ES-I3 (cell line): ENCODE measurements at regions not wholly inside any gene's neighbourhood (a gene's known extent, or its start where the extent isn't known, plus 50 kb on each side); places are given as distances from the start of the nearest gene placed in this dataset.

Experiments
- H3K36me3 ChIP-seq: 2 replicates; pipeline ENCODE4 v1.6.1; 2013; ENCODE audit warnings: mild to moderate bottlenecking, low read length, control low read depth, moderate library complexity; ENCODE audit not compliant: insufficient read depth
- H3K4me1 ChIP-seq: 2 replicates; pipeline ENCODE4 v1.6.1; 2013; ENCODE audit warnings: mild to moderate bottlenecking, control low read depth, low read length; ENCODE audit not compliant: insufficient read depth
- H3K9ac ChIP-seq: 2 replicates; pipeline ENCODE4 v1.6.1; 2013; ENCODE audit warnings: low read depth, mild to moderate bottlenecking, low read length, moderate library complexity
- H3K9me3 ChIP-seq: 2 replicates; pipeline ENCODE4 v1.6.1; 2013; ENCODE audit warnings: mild to moderate bottlenecking, low read length, moderate library complexity; ENCODE audit not compliant: control insufficient read depth, insufficient read depth

DNA sequence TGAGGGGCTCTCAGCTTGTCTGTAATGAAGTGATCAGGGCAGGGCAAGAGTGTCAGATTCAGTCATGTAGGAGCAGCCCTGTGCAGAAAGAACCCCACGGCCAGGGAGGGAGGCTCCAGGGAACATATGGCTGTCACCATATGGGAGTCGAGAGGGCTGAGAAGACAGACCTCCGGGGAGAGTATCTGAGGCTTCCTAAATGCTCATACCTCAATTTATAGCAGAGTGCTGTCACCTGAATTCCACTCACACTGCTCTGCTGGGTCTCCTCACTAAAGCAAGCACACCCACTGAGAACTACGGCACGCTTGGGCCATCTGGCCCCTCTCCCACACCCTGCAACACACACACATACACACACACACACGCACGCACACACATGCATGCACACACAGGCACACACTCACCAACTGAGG, 92.3 kb upstream of the TJP1 start:
- Histone ChIP-seq H3K4me1 (peaks cover 34% of the 10 kb centered on the region), H3K9me3 (peaks cover 7% of the 10 kb centered on the region; the same call in 1 of the 2 replicates), H3K9ac (no peak overlapping the region), H3K36me3 (no peaks in the 10 kb centered on the region)

GRCh38 chr15:29913528-29914135, 91.4 kb upstream of the TJP1 start:
- Histone ChIP-seq H3K36me3 (no peaks in the 10 kb centered on the region), H3K9me3 (peaks cover 7% of the 10 kb centered on the region; the same call in 1 of the 2 replicates), H3K9ac (no peak overlapping the region), H3K4me1 (peaks cover 27% of the 10 kb centered on the region)

GRCh38 chr15:29911705-29912104, 89.4 kb upstream of the TJP1 start:
- Histone ChIP-seq H3K9ac (no peak overlapping the region), H3K4me1 (peaks cover 23% of the 10 kb centered on the region), H3K36me3 (no peaks in the 10 kb centered on the region), H3K9me3 (peaks cover 7% of the 10 kb centered on the region; the same call in 1 of the 2 replicates)

- Histone ChIP-seq H3K9me3 (peaks cover 7% of the 10 kb centered on the region; the same call in 1 of the 2 replicates), H3K9ac (no peak overlapping the region), H3K4me1 (peaks cover 23% of the 10 kb centered on the region), H3K36me3 (no peaks in the 10 kb centered on the region)
Measured at GRCh38 chr15:29910068-29910467, 87.8 kb upstream of the TJP1 start.

DNA sequence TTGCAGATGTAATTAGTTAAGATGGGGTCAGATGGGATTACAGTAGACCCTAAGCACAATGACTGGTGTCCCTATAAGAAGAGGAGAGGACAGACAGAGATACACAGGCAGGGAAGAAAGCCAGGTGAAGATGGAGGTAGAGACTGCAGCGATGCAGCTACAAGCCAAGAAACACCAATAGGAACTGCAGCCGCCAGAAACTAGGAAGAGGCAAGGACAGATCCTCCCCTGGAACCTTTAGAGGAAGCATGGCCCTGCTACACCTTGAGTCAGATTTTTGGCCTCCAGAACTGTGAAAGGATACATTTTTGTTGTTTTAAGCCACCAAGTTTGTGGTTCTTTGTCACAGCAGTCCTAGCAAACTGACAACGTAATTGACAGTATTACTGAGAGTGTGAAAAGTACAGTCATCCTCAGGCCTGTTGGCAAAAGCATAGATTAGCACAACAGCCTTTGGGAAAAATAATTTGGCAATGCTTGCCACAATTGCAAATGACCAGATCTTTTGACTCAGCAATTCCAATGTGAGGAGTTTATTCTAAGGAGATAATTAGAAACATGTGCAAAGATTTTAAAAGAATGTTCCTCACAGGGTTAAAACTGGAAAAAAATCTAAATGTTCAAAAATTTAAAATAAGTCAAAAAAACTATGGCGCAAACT, 82.6 kb upstream of the TJP1 start:
- H3K36me3 ChIP-seq, result no peaks in the 10 kb centered on the region
- H3K9ac ChIP-seq, result no peak overlapping the region
- H3K4me1 ChIP-seq, result peaks cover 13% of the 10 kb centered on the region
- no peaks in the 10 kb centered on the region for H3K9me3 ChIP-seq

DNA sequence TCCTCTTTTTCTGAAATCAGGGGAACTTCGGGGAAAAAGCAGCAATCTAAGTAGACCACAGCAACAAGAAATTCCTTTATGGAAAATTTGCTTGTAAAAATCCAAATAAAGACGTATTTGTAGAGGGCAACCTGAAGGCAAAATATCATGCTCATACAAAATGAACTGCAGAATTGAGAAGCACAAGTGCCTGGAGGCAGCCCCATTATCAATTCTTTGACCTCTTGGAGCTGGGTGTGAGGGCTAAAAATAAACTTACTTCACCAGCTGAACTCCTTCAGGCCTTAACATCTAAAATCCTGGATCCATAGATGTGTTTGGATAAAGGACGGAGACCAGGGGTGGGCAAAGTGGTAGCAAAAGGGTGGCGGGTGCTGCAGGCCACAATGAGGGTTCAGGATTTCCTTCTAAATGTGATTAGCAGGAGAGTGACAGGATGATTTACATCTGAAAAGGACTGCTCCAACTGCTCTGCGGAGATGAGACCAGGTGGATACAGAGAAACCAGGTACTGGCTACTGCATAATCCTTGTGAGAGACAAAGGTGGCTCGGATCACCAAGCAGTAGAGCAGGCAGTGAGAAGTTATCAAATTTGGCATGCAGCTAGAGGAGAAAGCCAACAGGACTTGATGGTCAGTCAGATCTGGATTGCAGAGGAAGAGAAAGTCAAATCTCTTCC, 81.7 kb upstream of the TJP1 start:
- Histone ChIP-seq H3K9me3 (no peaks in the 10 kb centered on the region), H3K36me3 (no peaks in the 10 kb centered on the region), H3K9ac (no peak overlapping the region), H3K4me1 (peaks cover 13% of the 10 kb centered on the region)

- no peaks in the 10 kb centered on the region for H3K36me3 ChIP-seq
- peaks cover under 1% of the 10 kb centered on the region; the same call in 1 of the 2 replicates for H3K9me3 ChIP-seq
- H3K4me1 ChIP-seq, result peaks cover 13% of the 10 kb centered on the region
- H3K9ac ChIP-seq, result no peak overlapping the region
Measured at GRCh38 chr15:29903028-29903427, 80.8 kb upstream of the TJP1 start.

GRCh38 chr15:29900237-29901189, 78.2 kb upstream of the TJP1 start:
- Histone ChIP-seq H3K9ac (no peak overlapping the region), H3K9me3 (peaks cover 14% of the 10 kb centered on the region), H3K36me3 (no peaks in the 10 kb centered on the region; the same call in 1 of the 2 replicates), H3K4me1 (peaks cover 13% of the 10 kb centered on the region)

DNA sequence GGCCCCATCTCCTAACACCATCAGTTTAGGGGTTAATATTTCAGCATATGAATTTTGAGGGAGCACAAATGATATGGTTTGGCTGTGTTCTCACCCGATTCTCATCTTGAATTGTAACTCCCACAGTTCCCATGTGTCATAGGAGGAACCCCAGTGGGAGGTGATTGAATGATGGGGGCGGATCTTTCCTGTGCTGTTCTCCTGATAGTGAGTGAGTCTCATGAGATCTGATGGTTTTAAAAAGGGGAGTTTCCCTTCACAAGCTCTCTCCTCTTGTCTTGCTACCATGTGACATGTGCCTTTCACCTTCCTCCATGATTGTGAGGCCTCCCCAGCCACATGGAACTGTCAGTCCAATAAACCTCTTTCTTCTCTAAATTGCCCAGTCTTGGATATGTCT, 73.8 kb upstream of the TJP1 start:
- Histone ChIP-seq H3K9ac (no peak overlapping the region), H3K9me3 (peaks cover 20% of the 10 kb centered on the region), H3K36me3 (no peaks in the 10 kb centered on the region; the same call in 1 of the 2 replicates), H3K4me1 (no peaks in the 10 kb centered on the region)

DNA sequence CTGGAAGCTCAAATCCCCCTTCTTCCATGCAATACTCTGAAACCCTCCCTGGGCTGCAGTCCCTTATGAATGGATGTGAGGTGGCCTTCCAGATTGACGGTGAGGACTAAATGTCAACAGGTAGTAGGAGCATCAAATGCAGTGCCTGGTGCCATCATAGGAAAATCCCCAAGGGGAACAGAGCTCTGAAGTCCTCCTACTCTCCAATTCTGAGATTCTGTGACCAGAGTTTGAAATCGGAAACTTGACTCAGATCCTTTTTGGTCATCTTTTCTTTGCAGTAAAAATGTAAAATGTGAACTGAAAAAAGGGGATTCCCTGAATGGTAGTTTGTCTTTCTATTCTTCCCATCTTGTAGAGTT, 68.8 kb upstream of the TJP1 start:
- no peak overlapping the region for H3K9ac ChIP-seq
- H3K36me3 ChIP-seq, result no peaks in the 10 kb centered on the region
- peaks cover 21% of the 10 kb centered on the region for H3K4me1 ChIP-seq
- peaks cover 6% of the 10 kb centered on the region for H3K9me3 ChIP-seq

DNA sequence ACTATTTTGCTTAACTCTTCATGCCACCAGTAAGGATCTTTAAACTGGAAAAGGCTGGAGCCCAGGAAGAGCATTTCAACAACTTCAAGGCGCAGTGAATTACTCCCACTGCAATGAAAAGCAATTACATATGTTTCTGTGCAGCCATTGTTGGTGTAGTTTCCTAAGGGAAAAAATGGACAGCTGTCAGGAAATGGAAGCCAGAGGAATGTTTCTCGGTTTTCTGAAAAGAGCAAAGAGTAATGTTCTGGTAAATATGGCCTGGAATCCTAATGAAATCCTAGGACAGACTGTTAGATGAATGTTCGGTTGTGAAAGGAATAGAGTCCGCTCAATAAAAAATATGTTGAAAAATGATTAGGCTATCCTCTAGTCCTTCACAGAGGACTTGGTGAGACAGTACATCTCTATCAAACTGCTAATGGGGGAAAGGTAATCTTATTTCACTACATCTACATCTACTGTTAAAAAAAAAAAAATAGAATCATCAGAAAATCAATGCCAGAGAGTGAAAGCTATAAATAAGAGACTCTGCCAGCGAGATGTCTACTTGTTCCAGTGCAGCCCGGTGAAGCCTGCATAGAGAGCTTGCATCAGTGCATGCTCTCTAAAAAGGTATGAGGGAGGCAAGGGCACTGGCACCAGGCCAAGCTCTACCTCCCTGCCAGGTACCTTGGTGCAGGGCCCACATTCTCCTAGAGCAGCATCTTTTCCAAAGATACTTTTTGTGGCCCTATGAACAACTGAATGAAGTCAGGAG, 68.2 kb upstream of the TJP1 start:
- Histone ChIP-seq H3K36me3 (no peaks in the 10 kb centered on the region), H3K9ac (no peak overlapping the region), H3K9me3 (peaks cover 6% of the 10 kb centered on the region), H3K4me1 (peaks cover 21% of the 10 kb centered on the region)

DNA sequence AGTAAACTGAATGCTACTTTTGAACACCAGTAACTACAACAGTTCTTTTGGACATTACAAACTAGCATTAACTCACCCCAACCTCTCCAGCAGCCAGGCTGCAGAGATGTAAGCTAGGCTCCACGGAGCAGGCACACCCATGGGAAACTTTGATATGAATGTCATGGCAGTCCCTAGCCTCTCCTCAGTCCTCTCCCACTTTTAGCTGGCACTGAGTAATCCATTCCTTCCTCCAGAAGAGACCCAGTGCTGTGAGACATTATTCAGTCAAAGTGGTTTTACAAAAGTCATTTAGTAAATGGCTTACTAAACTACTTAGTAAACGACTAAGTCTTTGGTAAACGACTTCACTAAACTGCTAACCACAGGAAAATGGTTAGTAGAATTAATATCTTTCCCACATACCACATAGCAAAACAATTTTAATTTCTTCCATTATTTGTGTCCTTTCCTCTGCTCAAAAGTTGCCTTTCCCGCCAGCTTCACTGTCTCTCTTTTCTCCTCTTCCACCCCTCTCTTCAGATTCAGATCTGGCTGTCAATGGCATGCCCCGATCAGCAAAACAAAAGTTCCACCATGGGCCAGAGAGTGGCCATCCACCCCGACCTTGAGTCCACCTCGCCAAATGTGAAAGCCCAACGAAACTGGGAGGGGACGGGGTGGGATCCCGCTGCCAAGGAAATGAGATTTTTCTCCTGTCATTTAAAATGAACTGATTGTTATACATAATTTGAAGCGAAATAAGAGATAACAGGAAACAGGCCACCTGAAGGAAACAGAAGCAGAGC, 67.5 kb upstream of the TJP1 start:
- H3K36me3 ChIP-seq, result no peaks in the 10 kb centered on the region
- peaks cover 21% of the 10 kb centered on the region for H3K4me1 ChIP-seq
- peaks cover 4% of the 10 kb centered on the region for H3K9me3 ChIP-seq
- peak overlapping the region; percentile 14; the same call in 1 of the 2 replicates for H3K9ac ChIP-seq

DNA sequence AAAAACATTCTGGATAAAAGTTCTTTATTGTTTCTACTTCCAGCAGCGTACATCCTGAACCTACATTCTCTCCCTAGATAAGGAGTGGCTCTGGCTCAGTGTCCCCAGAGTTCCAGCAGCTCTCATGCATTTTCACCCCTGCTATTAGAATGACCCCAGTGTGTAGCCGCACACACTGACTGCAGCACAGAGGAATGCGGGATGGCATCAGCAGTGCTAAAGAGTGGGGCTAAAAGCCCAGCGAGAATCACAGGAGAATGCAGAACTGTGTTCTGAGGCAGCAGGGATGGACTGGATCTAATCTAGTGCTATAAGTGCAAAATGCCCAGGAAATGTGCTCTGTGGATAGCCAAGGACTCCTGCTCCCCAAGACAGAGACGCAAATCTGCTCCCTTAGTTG, 66.4 kb upstream of the TJP1 start:
- Histone ChIP-seq H3K9me3 (peaks cover 3% of the 10 kb centered on the region; the same call in 1 of the 2 replicates), H3K4me1 (peaks cover 21% of the 10 kb centered on the region), H3K9ac (no peak overlapping the region), H3K36me3 (no peaks in the 10 kb centered on the region)
